ENCODE measurements at regions not wholly inside any gene's neighbourhood (a gene's known extent, or its start where the extent isn't known, plus 50 kb on each side); places are given as distances from the start of the nearest gene placed in this dataset.

DNA sequence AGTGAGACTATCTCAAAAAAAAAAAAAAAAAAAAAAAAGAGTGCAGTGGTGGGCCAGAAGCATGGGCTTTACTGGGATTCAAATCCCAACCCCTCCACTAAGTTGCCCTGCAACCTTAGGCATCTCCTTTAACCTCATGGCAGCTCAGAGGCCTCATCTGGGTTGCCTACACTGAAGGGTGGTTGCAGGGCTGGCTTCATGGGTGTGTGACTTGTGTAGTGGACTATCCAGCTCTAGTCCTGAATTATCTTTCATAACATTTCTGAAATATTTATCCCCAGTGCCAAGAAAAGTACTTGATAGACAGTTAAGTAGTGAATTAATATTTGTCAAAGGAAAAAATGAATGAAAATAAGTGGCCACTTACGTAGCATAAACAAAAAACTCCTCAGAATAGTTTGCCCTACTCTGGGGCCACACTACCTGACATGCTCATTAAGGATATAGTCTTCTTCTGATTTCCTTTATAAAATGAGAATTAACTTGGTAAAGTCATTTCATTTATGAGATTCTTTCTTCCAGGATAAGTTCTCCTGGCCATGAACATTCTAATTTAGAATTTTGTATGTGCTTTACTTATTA is 116.0 kb upstream of the SYT13 start:
- peak; percentile 94 for ATAC-seq
- Histone ChIP-seq H3K4me3 (no peak overlapping the region), H3K36me3 (no peaks in the 10 kb centered on the region), H3K4me1 (no peaks in the 10 kb centered on the region), H3K27ac (no peak overlapping the region), H3K9me3 (no peaks in the 10 kb centered on the region), H3K27me3 (no peaks in the 10 kb centered on the region)
- DNase-seq, result no peak
- TF ChIP-seq, protein P1, sequence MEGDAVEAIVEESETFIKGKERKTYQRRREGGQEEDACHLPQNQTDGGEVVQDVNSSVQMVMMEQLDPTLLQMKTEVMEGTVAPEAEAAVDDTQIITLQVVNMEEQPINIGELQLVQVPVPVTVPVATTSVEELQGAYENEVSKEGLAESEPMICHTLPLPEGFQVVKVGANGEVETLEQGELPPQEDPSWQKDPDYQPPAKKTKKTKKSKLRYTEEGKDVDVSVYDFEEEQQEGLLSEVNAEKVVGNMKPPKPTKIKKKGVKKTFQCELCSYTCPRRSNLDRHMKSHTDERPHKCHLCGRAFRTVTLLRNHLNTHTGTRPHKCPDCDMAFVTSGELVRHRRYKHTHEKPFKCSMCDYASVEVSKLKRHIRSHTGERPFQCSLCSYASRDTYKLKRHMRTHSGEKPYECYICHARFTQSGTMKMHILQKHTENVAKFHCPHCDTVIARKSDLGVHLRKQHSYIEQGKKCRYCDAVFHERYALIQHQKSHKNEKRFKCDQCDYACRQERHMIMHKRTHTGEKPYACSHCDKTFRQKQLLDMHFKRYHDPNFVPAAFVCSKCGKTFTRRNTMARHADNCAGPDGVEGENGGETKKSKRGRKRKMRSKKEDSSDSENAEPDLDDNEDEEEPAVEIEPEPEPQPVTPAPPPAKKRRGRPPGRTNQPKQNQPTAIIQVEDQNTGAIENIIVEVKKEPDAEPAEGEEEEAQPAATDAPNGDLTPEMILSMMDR (IDR thresholded peaks at IDR 0.05), result no peak
- intact Hi-C loops (cut with DNase I), result loop anchor here in 1 of 2 donors (10.0 kb wide), 1 partner anchor 373 kb away; no protein-coding TSS in a partner anchor

GRCh38 chr11:45400591-45400990 is 114.5 kb upstream of the SYT13 start:
- H3K36me3 ChIP-seq, result no peaks in the 10 kb centered on the region
- intact Hi-C loops (cut with DNase I), result loop anchor here in 1 of 2 donors (10.0 kb wide), 1 partner anchor 374 kb away; no protein-coding TSS in a partner anchor
- no peak for DNase-seq
- H3K27me3 ChIP-seq, result no peaks in the 10 kb centered on the region
- no peak overlapping the region for H3K27ac ChIP-seq
- TF ChIP-seq, protein P1 (IDR thresholded peaks at IDR 0.05), result no peak
- H3K9me3 ChIP-seq, result no peaks in the 10 kb centered on the region
- H3K4me1 ChIP-seq, result no peaks in the 10 kb centered on the region
- H3K4me3 ChIP-seq, result no peak overlapping the region
- ATAC-seq, result no peak

GRCh38 chr11:45399166-45399565 is 113.0 kb upstream of the SYT13 start:
- intact Hi-C loops (cut with DNase I), result no loop called here
- Histone ChIP-seq H3K36me3 (no peaks in the 10 kb centered on the region), H3K27ac (no peak overlapping the region), H3K27me3 (no peaks in the 10 kb centered on the region), H3K9me3 (no peaks in the 10 kb centered on the region), H3K4me3 (no peak overlapping the region), H3K4me1 (no peaks in the 10 kb centered on the region)
- TF ChIP-seq, protein P1 (IDR thresholded peaks at IDR 0.05), result no peak
- no peak for ATAC-seq
- no peak for DNase-seq

- H3K4me3 ChIP-seq, result no peak overlapping the region
- H3K36me3 ChIP-seq, result no peaks in the 10 kb centered on the region
- no peak for ATAC-seq
- TF ChIP-seq, protein P1 (IDR thresholded peaks at IDR 0.05), result no peak
- H3K27ac ChIP-seq, result no peak overlapping the region
- intact Hi-C loops (cut with DNase I), result no loop called here
- H3K4me1 ChIP-seq, result no peaks in the 10 kb centered on the region
- H3K9me3 ChIP-seq, result no peaks in the 10 kb centered on the region
- no peak for DNase-seq
- no peaks in the 10 kb centered on the region for H3K27me3 ChIP-seq
Measured at GRCh38 chr11:45398325-45398724, 112.2 kb upstream of the SYT13 start.

DNA sequence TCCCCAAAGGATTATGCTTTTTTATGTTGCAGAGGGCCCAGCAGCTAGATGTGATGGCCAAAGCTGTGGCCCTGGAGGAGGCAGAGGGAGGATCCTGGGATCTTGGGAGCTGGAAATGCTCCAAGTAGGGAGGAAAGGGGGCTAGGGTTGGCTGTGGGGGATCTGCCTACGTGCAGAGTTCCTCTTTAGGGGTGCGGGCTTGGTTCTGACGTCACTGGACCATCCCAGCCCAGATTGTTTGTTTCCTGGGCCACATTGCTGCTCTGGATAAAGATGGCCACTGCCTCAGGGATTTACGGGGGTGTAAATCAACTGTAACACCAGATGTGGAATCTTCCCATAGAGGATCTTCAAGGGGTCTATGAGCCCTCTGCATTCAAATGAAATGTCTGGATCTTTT is 110.3 kb upstream of the SYT13 start:
- H3K4me1 ChIP-seq, result no peaks in the 10 kb centered on the region
- no peak overlapping the region for H3K4me3 ChIP-seq
- H3K36me3 ChIP-seq, result no peaks in the 10 kb centered on the region
- ATAC-seq (no peak), DNase-seq (no peak)
- intact Hi-C loops (cut with DNase I), result no loop called here
- no peaks in the 10 kb centered on the region for H3K27me3 ChIP-seq
- no peaks in the 10 kb centered on the region for H3K9me3 ChIP-seq
- TF ChIP-seq, protein P1 (IDR thresholded peaks at IDR 0.05), result no peak
- no peak overlapping the region for H3K27ac ChIP-seq

All from left lung (tissue), 4 donors.